CD14-positive monocyte (primary cell): ENCODE measurements at regions not wholly inside any gene's neighbourhood (a gene's known extent, or its start where the extent isn't known, plus 50 kb on each side); places are given as distances from the start of the nearest gene placed in this dataset.

Experiments used
- DNase-seq, 3 donors: peaks; one replicate each; pipeline ENCODE4 v3.0.0-alpha.2; 2011 to 2022
- H2AFZ ChIP-seq: 2 replicates; pipeline ENCODE4 v1.6.0; 2012; ENCODE audit warnings: mild to moderate bottlenecking, low read depth, low read length, inconsistent platforms; ENCODE audit not compliant: insufficient read depth, poor library complexity, severe bottlenecking
- H3K27ac ChIP-seq, 2 donors: 1 replicate in 1 of 2; 2 replicates in 1 of 2; pipeline ENCODE4 v1.5.1; 2012 to 2013; ENCODE audit warnings: low read length in 2 of 2, control low read depth in 1 of 2, inconsistent platforms in 1 of 2, low read depth in 1 of 2, mild to moderate bottlenecking in 1 of 2
- H3K27me3 ChIP-seq, 2 donors: one replicate each; pipeline versions ENCODE4 v1.6.0 to v1.6.1; 2011 to 2013; ENCODE audit warnings: low read length in 2 of 2; ENCODE audit not compliant: control insufficient read depth in 2 of 2, insufficient read depth in 2 of 2
- H3K36me3 ChIP-seq, 2 donors: replicated peaks in 1 of 2; 1 replicate in 1 of 2; 2 replicates in 1 of 2; pipeline versions ENCODE4 v1.5.1 to v1.6.1; 2012 to 2013; ENCODE audit warnings: low read length in 2 of 2, control low read depth in 1 of 2, inconsistent platforms in 1 of 2, mild to moderate bottlenecking in 1 of 2; ENCODE audit not compliant: insufficient read depth in 2 of 2, control insufficient read depth in 1 of 2
- H3K4me1 ChIP-seq, 2 donors: 1 replicate in 1 of 2; 2 replicates in 1 of 2; pipeline versions ENCODE4 v1.5.1 to v1.6.1; 2012 to 2013; ENCODE audit warnings: low read length in 2 of 2, control low read depth in 1 of 2, inconsistent platforms in 1 of 2, mild to moderate bottlenecking in 1 of 2, moderate library complexity in 1 of 2; ENCODE audit not compliant: insufficient read depth in 2 of 2, control insufficient read depth in 1 of 2
- H3K4me2 ChIP-seq: replicated peaks from 2 replicates; pipeline ENCODE3; 2012; ENCODE audit warnings: low read length, moderate library complexity, mild to moderate bottlenecking; ENCODE audit not compliant: poor library complexity, severe bottlenecking; ENCODE audit errors: extremely low read depth
- H3K4me3 ChIP-seq, 3 experiments: fragments of 200-600 bp in 1 of 3; sonication (generic) in 1 of 3; replicated peaks in 1 of 3; 1 replicate in 2 of 3; 2 replicates in 1 of 3; pipeline ENCODE4 v1.5.1; 2011 to 2013; ENCODE audit warnings: low read length in 3 of 3, mild to moderate bottlenecking in 3 of 3, control low read depth in 2 of 3, low read depth in 2 of 3, inconsistent platforms in 1 of 3, moderate library complexity in 1 of 3
- H3K79me2 ChIP-seq: 2 replicates; pipeline ENCODE4 v1.6.0; 2012; ENCODE audit warnings: mild to moderate bottlenecking, control low read depth, inconsistent platforms, low read length, moderate library complexity; ENCODE audit not compliant: insufficient read depth
- H3K9ac ChIP-seq: 2 replicates; pipeline ENCODE4 v1.6.0; 2017; ENCODE audit warnings: low read length, mild to moderate bottlenecking; ENCODE audit not compliant: insufficient read depth, poor library complexity, severe bottlenecking
- H3K9me3 ChIP-seq, 2 donors: replicated peaks in 1 of 2; 1 replicate in 1 of 2; 2 replicates in 1 of 2; pipeline versions ENCODE4 v1.5.1 to v1.6.1; 2012 to 2013; ENCODE audit warnings: low read length in 2 of 2, control low read depth in 1 of 2; ENCODE audit not compliant: control insufficient read depth in 1 of 2, insufficient read depth in 1 of 2
- H4K20me1 ChIP-seq: 2 replicates; pipeline ENCODE4 v1.6.0; 2012; ENCODE audit warnings: mild to moderate bottlenecking, low read length, control low read depth, moderate library complexity; ENCODE audit not compliant: insufficient read depth
- H3K27ac Mint-ChIP-seq, 7 donors: one replicate each; pipeline ENCODE4 v1.8.0; 2020; ENCODE audit warnings: mild to moderate bottlenecking in 7 of 7, mixed read lengths in 7 of 7, moderate library complexity in 6 of 7, inconsistent platforms in 2 of 7
- H3K27me3 Mint-ChIP-seq, 3 donors: one replicate each; pipeline ENCODE4 v1.8.0; 2021 to 2022; ENCODE audit warnings: low read depth in 3 of 3, mild to moderate bottlenecking in 3 of 3, mixed read lengths in 3 of 3, moderate library complexity in 3 of 3, inconsistent platforms in 1 of 3
- H3K36me3 Mint-ChIP-seq, 2 donors: one replicate each; pipeline ENCODE4 v1.8.0; 2020; ENCODE audit warnings: mixed read lengths in 2 of 2, inconsistent platforms in 1 of 2, mild to moderate bottlenecking in 1 of 2
- H3K4me1 Mint-ChIP-seq: one replicate; pipeline ENCODE4 v1.8.0; 2020; ENCODE audit warnings: mild to moderate bottlenecking, mixed read lengths
- H3K4me3 Mint-ChIP-seq, 2 donors: one replicate each; pipeline ENCODE4 v1.8.0; 2020; ENCODE audit warnings: mild to moderate bottlenecking in 2 of 2, mixed read lengths in 2 of 2, moderate library complexity in 1 of 2
- H3K9me3 Mint-ChIP-seq, 7 donors: one replicate each; pipeline ENCODE4 v1.8.0; 2020 to 2022; ENCODE audit warnings: mixed read lengths in 7 of 7, mild to moderate bottlenecking in 6 of 7, moderate library complexity in 6 of 7, inconsistent platforms in 2 of 7
- CTCF ChIP-seq: fragments of 200-600 bp; IDR thresholded peaks from one replicate; pipeline ENCODE4 v1.8.0; 2022; ENCODE audit warnings: antibody characterized with exemption, mild to moderate bottlenecking
- WGBS: methylation state at CpG from one replicate; pipeline ENCODE4 v1.1.5; 2013; ENCODE audit warnings: missing lambda C conversion rate; ENCODE audit not compliant: insufficient coverage; 5-methylcytosine and 5-hydroxymethylcytosine counted together
- intact Hi-C, 2 donors: fragments of 100-400 bp; cut with micrococcal nuclease; formaldehyde crosslinking; loops; one replicate each; pipeline versions ENCODE4 v1.15.0 to v1.15.1; 2023

GRCh38 chr2:64913357-64913869 lies 75.8 kb upstream of the SLC1A4 start:
- intact Hi-C loops: loop anchor here (10.0 kb wide), 3 partner anchors 71 to 661 kb away; partner anchors contain the start of gene SLC1A4 (in 1 of the 2)
- WGBS: no CpG with 5 or more reads among the region's 5 CpGs
- no peaks in the 10 kb centered on the region for H3K36me3 Mint-ChIP-seq
- H3K9me3 ChIP-seq: no peaks in the 10 kb centered on the region
- H3K36me3 ChIP-seq: no peaks in the 10 kb centered on the region
- no peaks in the 10 kb centered on the region for H3K27me3 ChIP-seq
- no peak overlapping the region for H2AFZ ChIP-seq
- H3K4me3 ChIP-seq: no peak overlapping the region
- no peak overlapping the region for H3K4me2 ChIP-seq
- no peaks in the 10 kb centered on the region for H4K20me1 ChIP-seq
- peaks cover 0 to 6% (median 0%) of the 10 kb centered on the region in 3 donors for H3K27me3 Mint-ChIP-seq
- no peak for TF ChIP-seq CTCF
- H3K27ac ChIP-seq: no peak overlapping the region
- H3K27ac Mint-ChIP-seq: peak overlapping the region in 1 of 7 donors; percentile 49
- H3K4me3 Mint-ChIP-seq: no peak overlapping the region
- peaks cover 11 to 16% of the 10 kb centered on the region in 2 donors for H3K4me1 ChIP-seq
- H3K9me3 Mint-ChIP-seq: no peaks in the 10 kb centered on the region
- DNase-seq: no peak
- H3K4me1 Mint-ChIP-seq: peaks cover 26% of the 10 kb centered on the region
- H3K9ac ChIP-seq: no peak overlapping the region
- no peaks in the 10 kb centered on the region for H3K79me2 ChIP-seq

- DNase-seq: no peak
- no peaks in the 10 kb centered on the region for H3K36me3 ChIP-seq
- WGBS: 80% methylated on average over 1 of the region's 9 CpGs
- H3K9me3 ChIP-seq: no peaks in the 10 kb centered on the region
- Mint-ChIP-seq H3K4me3 (no peak overlapping the region), H3K27ac (peak overlapping the region in 1 of 7 donors; percentile 9), H3K27me3 (peaks cover 0 to 3% (median 0%) of the 10 kb centered on the region in 3 donors), H3K4me1 (peaks cover 35% of the 10 kb centered on the region), H3K36me3 (no peaks in the 10 kb centered on the region), H3K9me3 (peaks cover 0 to 3% (median 0%) of the 10 kb centered on the region in 7 donors)
- no peaks in the 10 kb centered on the region for H4K20me1 ChIP-seq
- no peak overlapping the region for H3K4me3 ChIP-seq
- TF ChIP-seq CTCF: no peak
- peaks cover 16 to 24% of the 10 kb centered on the region in 2 donors for H3K4me1 ChIP-seq
- H3K9ac ChIP-seq: no peak overlapping the region
- H2AFZ ChIP-seq: no peak overlapping the region
- no peaks in the 10 kb centered on the region for H3K27me3 ChIP-seq
- H3K4me2 ChIP-seq: no peak overlapping the region
- intact Hi-C loops: loop anchor here (10.0 kb wide), 3 partner anchors 71 to 661 kb away; partner anchors contain the start of gene SLC1A4 (in 1 of the 2)
- H3K27ac ChIP-seq: no peak overlapping the region
- H3K79me2 ChIP-seq: no peaks in the 10 kb centered on the region
Observed at GRCh38 chr2:64914247-64914646, 75.0 kb upstream of the SLC1A4 start.
